Mesenchymal stem cell (in vitro differentiated cells and primary cell): ENCODE measurements at regions not wholly inside any gene's neighbourhood (a gene's known extent, or its start where the extent isn't known, plus 50 kb on each side); places are given as distances from the start of the nearest gene placed in this dataset.

Source experiments
- DNase-seq: peaks from one replicate; pipeline ENCODE4 v3.0.0-alpha.2; 2013
- H2AFZ ChIP-seq: one replicate; pipeline ENCODE4 v1.6.1; 2013; ENCODE audit warnings: low read depth, mild to moderate bottlenecking, control low read depth, inconsistent platforms, low read length, moderate library complexity
- H2AK5ac ChIP-seq: 2 replicates; pipeline ENCODE4 v1.6.1; 2013; ENCODE audit warnings: low read length, moderate library complexity, mild to moderate bottlenecking, inconsistent platforms; ENCODE audit not compliant: severe bottlenecking
- H2BK120ac ChIP-seq: one replicate; pipeline ENCODE4 v1.6.1; 2013; ENCODE audit warnings: low read depth, mild to moderate bottlenecking, inconsistent platforms, low read length, moderate library complexity
- H2BK12ac ChIP-seq, 2 experiments: one replicate each; pipeline ENCODE4 v1.6.1; 2013; ENCODE audit warnings: inconsistent platforms in 2 of 2, low read length in 2 of 2, mild to moderate bottlenecking in 2 of 2, moderate library complexity in 2 of 2, control low read depth in 1 of 2
- H2BK15ac ChIP-seq: one replicate; pipeline ENCODE4 v1.6.1; 2013; ENCODE audit warnings: mild to moderate bottlenecking, low read depth, inconsistent platforms; ENCODE audit not compliant: poor library complexity, severe bottlenecking
- H2BK5ac ChIP-seq: 2 replicates; pipeline ENCODE4 v1.6.1; 2013; ENCODE audit warnings: low read depth, mild to moderate bottlenecking, low read length, control low read depth, inconsistent platforms; ENCODE audit not compliant: poor library complexity, severe bottlenecking
- H3K14ac ChIP-seq, 2 experiments: one replicate each; pipeline ENCODE4 v1.6.1; 2013; ENCODE audit warnings: inconsistent platforms in 2 of 2, low read length in 2 of 2, control low read depth in 1 of 2, mild to moderate bottlenecking in 1 of 2, moderate library complexity in 1 of 2
- H3K18ac ChIP-seq, 2 experiments: one replicate each; pipeline ENCODE4 v1.6.1; 2013; ENCODE audit warnings: inconsistent platforms in 2 of 2, low read length in 2 of 2, control low read depth in 1 of 2, low read depth in 1 of 2, mild to moderate bottlenecking in 1 of 2
- H3K23ac ChIP-seq, 2 experiments: one replicate each; pipeline ENCODE4 v1.6.1; 2013; ENCODE audit warnings: inconsistent platforms in 2 of 2, low read length in 2 of 2, mild to moderate bottlenecking in 2 of 2, moderate library complexity in 2 of 2, control low read depth in 1 of 2
- H3K27ac ChIP-seq: 2 replicates; pipeline ENCODE4 v1.5.1; 2013; ENCODE audit warnings: mild to moderate bottlenecking, moderate library complexity, low read length, control low read depth, inconsistent platforms; ENCODE audit not compliant: poor library complexity, severe bottlenecking
- H3K27me3 ChIP-seq, 2 experiments: 2 replicates each; pipeline versions ENCODE4 v1.6.1 to v1.7.0; 2013; ENCODE audit warnings: low read length in 2 of 2, mild to moderate bottlenecking in 2 of 2, moderate library complexity in 2 of 2, control low read depth in 1 of 2, inconsistent platforms in 1 of 2; ENCODE audit not compliant: control insufficient read depth in 1 of 2, insufficient read depth in 1 of 2
- H3K36me3 ChIP-seq, 2 experiments: 2 replicates each; pipeline versions ENCODE4 v1.6.1 to v1.7.0; 2013; ENCODE audit warnings: low read length in 2 of 2, control low read depth in 1 of 2, inconsistent platforms in 1 of 2, low read depth in 1 of 2, mild to moderate bottlenecking in 1 of 2; ENCODE audit not compliant: insufficient read depth in 2 of 2, control insufficient read depth in 1 of 2
- H3K4ac ChIP-seq, 2 experiments: one replicate each; pipeline ENCODE4 v1.6.1; 2013; ENCODE audit warnings: inconsistent platforms in 2 of 2, low read length in 2 of 2, mild to moderate bottlenecking in 2 of 2, moderate library complexity in 2 of 2, control low read depth in 1 of 2, low read depth in 1 of 2
- H3K4me1 ChIP-seq: 2 replicates; pipeline ENCODE4 v1.6.1; 2013; ENCODE audit warnings: low read depth, low read length, control low read depth; ENCODE audit not compliant: control insufficient read depth, insufficient read depth
- H3K4me2 ChIP-seq: 2 replicates; pipeline ENCODE4 v1.6.1; 2013; ENCODE audit warnings: low read length, mild to moderate bottlenecking, inconsistent platforms; ENCODE audit not compliant: poor library complexity, severe bottlenecking
- H3K4me3 ChIP-seq, 2 experiments: 2 replicates each; pipeline versions ENCODE4 v1.5.1 to v1.7.0; 2013; ENCODE audit warnings: low read length in 2 of 2, mild to moderate bottlenecking in 2 of 2, control low read depth in 1 of 2, low read depth in 1 of 2; ENCODE audit not compliant: insufficient read depth in 1 of 2
- H3K79me1 ChIP-seq: replicated peaks from 2 replicates; pipeline ENCODE4 v1.6.1; 2013; ENCODE audit warnings: mild to moderate bottlenecking, control low read depth, low read length, inconsistent platforms; ENCODE audit not compliant: poor library complexity, severe bottlenecking
- H3K9ac ChIP-seq: 2 replicates; pipeline ENCODE4 v1.7.0; 2013; ENCODE audit warnings: mild to moderate bottlenecking, low read length, moderate library complexity
- H3K9me3 ChIP-seq: 2 replicates; pipeline ENCODE4 v1.7.0; 2013; ENCODE audit warnings: mild to moderate bottlenecking, low read length; ENCODE audit not compliant: control insufficient read depth
- H4K8ac ChIP-seq: one replicate; pipeline ENCODE4 v1.6.1; 2013; ENCODE audit warnings: inconsistent platforms, mild to moderate bottlenecking, low read length, moderate library complexity
- H4K91ac ChIP-seq: one replicate; pipeline ENCODE4 v1.6.1; 2013; ENCODE audit warnings: mild to moderate bottlenecking, low read length, inconsistent platforms
- WGBS: methylation state at CpG from one replicate; pipeline ENCODE4 v1.1.7; 2013; ENCODE audit warnings: mixed read lengths; 5-methylcytosine and 5-hydroxymethylcytosine counted together

- H2BK12ac ChIP-seq: no peak overlapping the region
- H3K27ac ChIP-seq: no peak overlapping the region
- H3K36me3 ChIP-seq: no peaks in the 10 kb centered on the region
- H3K18ac ChIP-seq: no peak overlapping the region
- DNase-seq: no peak
- H3K9me3 ChIP-seq: peaks cover 4% of the 10 kb centered on the region
- peak overlapping the region; percentile 15 for H2BK120ac ChIP-seq
- no peak overlapping the region for H2AFZ ChIP-seq
- no peak overlapping the region for H2AK5ac ChIP-seq
- H3K9ac ChIP-seq: no peak overlapping the region
- H2BK5ac ChIP-seq: no peak overlapping the region
- no peak overlapping the region for H4K91ac ChIP-seq
- H2BK15ac ChIP-seq: no peak overlapping the region
- no peak overlapping the region for H3K14ac ChIP-seq
- H4K8ac ChIP-seq: no peak overlapping the region
- no peak overlapping the region for H3K4ac ChIP-seq
- 59% methylated on average over 3 of the region's 4 CpGs for WGBS
- no peak overlapping the region for H3K4me2 ChIP-seq
- H3K4me1 ChIP-seq: no peaks in the 10 kb centered on the region
- no peak overlapping the region for H3K4me3 ChIP-seq
- H3K23ac ChIP-seq: no peak overlapping the region
- H3K27me3 ChIP-seq: no peaks in the 10 kb centered on the region
- no peaks in the 10 kb centered on the region for H3K79me1 ChIP-seq
Measured at GRCh38 chr11:28684011-28684586, 575.9 kb downstream of the METTL15 start.

- Histone ChIP-seq H3K14ac (no peak overlapping the region), H3K27me3 (no peaks in the 10 kb centered on the region), H2BK120ac (no peak overlapping the region), H3K4me3 (no peak overlapping the region), H3K23ac (no peak overlapping the region), H3K9ac (peak overlapping the region; percentile 10), H3K18ac (no peak overlapping the region), H4K91ac (no peak overlapping the region), H2AFZ (no peak overlapping the region), H3K4me2 (no peak overlapping the region), H2AK5ac (no peak overlapping the region), H2BK12ac (peak overlapping the region in 1 of 2 experiments; percentile 52), H2BK5ac (peak overlapping the region; percentile 44), H3K9me3 (no peaks in the 10 kb centered on the region), H4K8ac (no peak overlapping the region), H3K36me3 (no peaks in the 10 kb centered on the region), H3K27ac (no peak overlapping the region), H2BK15ac (no peak overlapping the region), H3K4me1 (no peaks in the 10 kb centered on the region), H3K4ac (peak overlapping the region in 1 of 2 experiments; percentile 28), H3K79me1 (no peaks in the 10 kb centered on the region)
- WGBS: 96% methylated on average over 3 of the region's 3 CpGs
- peak; percentile 75 for DNase-seq
Measured at GRCh38 chr11:28679795-28680468, 571.7 kb downstream of the METTL15 start.

GRCh38 chr11:28677721-28678120 is 569.5 kb downstream of the METTL15 start:
- Histone ChIP-seq H2BK120ac (no peak overlapping the region), H4K91ac (no peak overlapping the region), H2AK5ac (no peak overlapping the region), H3K79me1 (no peaks in the 10 kb centered on the region), H3K23ac (no peak overlapping the region), H2BK12ac (no peak overlapping the region), H3K9ac (no peak overlapping the region), H2AFZ (no peak overlapping the region), H3K18ac (no peak overlapping the region), H3K4me1 (no peaks in the 10 kb centered on the region), H3K4ac (no peak overlapping the region), H3K4me3 (no peak overlapping the region), H3K27ac (no peak overlapping the region), H3K4me2 (no peak overlapping the region), H2BK15ac (no peak overlapping the region), H3K9me3 (no peaks in the 10 kb centered on the region), H4K8ac (no peak overlapping the region), H3K14ac (no peak overlapping the region), H3K36me3 (no peaks in the 10 kb centered on the region), H2BK5ac (no peak overlapping the region), H3K27me3 (no peaks in the 10 kb centered on the region)
- DNase-seq: no peak
- WGBS: 100% methylated on average over 1 of the region's 1 CpG

- no peak overlapping the region for H3K4me2 ChIP-seq
- no peak overlapping the region for H3K4ac ChIP-seq
- DNase-seq: no peak
- H3K14ac ChIP-seq: no peak overlapping the region
- H2BK120ac ChIP-seq: no peak overlapping the region
- H2AK5ac ChIP-seq: no peak overlapping the region
- H3K9me3 ChIP-seq: no peaks in the 10 kb centered on the region
- no peaks in the 10 kb centered on the region for H3K27me3 ChIP-seq
- H2BK15ac ChIP-seq: no peak overlapping the region
- no peak overlapping the region for H3K23ac ChIP-seq
- no peak overlapping the region for H3K9ac ChIP-seq
- H4K91ac ChIP-seq: no peak overlapping the region
- H4K8ac ChIP-seq: no peak overlapping the region
- no peak overlapping the region for H3K18ac ChIP-seq
- H2BK12ac ChIP-seq: no peak overlapping the region
- H2AFZ ChIP-seq: no peak overlapping the region
- 89% methylated on average over 2 of the region's 2 CpGs for WGBS
- H2BK5ac ChIP-seq: no peak overlapping the region
- no peaks in the 10 kb centered on the region for H3K79me1 ChIP-seq
- H3K27ac ChIP-seq: no peak overlapping the region
- no peaks in the 10 kb centered on the region for H3K36me3 ChIP-seq
- H3K4me3 ChIP-seq: no peak overlapping the region
- H3K4me1 ChIP-seq: no peaks in the 10 kb centered on the region
Measured at GRCh38 chr11:28675183-28675582, 567.0 kb downstream of the METTL15 start.
